ENCODE measurements at regions not wholly inside any gene's neighbourhood (a gene's known extent, or its start where the extent isn't known, plus 50 kb on each side); places are given as distances from the start of the nearest gene placed in this dataset.

DNA sequence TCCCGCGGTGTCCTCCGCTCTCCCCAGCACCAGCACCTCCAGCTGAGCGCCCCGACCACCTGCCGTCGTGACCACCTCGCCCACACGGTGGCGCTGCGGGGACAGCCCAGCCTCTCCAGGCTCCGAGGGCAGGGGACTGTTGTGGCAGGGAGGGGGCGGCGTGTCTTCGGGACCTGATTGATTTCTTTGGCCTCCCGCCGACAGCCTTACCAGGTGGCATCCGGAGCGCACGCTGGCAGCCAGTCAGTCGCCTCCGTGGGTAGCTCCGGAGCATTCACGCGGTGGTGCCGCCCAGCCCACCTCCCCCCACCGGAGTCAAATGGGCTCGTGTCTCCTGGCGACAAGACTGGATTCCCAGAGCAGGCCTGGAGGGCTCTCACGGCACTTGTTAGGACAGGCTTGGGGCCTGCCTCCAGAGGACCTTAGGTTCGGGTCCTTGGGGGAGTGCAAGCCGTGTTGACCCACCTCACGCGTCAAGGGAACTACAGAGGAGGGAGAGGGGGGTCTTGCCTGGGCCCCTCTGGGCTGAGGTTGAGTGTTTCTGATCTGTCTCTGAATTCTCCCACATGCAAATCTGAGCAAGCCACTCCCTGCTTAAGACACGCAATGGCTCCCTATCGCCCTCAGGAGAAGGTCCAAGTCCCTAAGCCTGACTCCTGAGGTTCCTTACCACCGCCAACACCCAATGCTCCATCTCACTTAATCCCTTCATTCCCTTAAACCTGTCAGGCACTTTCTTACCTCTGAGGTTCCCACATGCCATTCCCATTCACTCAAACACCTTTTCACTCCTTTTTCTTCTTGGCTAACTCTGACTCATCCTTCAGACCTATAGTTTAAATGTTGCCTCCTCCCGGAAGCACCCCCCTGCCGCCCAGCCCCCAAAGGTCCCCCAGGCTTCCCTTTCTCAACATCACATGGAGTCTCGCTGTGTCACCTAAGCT lies 51.2 kb upstream of the GGTA1 start (continued):
- TF ChIP-seq, protein P1, sequence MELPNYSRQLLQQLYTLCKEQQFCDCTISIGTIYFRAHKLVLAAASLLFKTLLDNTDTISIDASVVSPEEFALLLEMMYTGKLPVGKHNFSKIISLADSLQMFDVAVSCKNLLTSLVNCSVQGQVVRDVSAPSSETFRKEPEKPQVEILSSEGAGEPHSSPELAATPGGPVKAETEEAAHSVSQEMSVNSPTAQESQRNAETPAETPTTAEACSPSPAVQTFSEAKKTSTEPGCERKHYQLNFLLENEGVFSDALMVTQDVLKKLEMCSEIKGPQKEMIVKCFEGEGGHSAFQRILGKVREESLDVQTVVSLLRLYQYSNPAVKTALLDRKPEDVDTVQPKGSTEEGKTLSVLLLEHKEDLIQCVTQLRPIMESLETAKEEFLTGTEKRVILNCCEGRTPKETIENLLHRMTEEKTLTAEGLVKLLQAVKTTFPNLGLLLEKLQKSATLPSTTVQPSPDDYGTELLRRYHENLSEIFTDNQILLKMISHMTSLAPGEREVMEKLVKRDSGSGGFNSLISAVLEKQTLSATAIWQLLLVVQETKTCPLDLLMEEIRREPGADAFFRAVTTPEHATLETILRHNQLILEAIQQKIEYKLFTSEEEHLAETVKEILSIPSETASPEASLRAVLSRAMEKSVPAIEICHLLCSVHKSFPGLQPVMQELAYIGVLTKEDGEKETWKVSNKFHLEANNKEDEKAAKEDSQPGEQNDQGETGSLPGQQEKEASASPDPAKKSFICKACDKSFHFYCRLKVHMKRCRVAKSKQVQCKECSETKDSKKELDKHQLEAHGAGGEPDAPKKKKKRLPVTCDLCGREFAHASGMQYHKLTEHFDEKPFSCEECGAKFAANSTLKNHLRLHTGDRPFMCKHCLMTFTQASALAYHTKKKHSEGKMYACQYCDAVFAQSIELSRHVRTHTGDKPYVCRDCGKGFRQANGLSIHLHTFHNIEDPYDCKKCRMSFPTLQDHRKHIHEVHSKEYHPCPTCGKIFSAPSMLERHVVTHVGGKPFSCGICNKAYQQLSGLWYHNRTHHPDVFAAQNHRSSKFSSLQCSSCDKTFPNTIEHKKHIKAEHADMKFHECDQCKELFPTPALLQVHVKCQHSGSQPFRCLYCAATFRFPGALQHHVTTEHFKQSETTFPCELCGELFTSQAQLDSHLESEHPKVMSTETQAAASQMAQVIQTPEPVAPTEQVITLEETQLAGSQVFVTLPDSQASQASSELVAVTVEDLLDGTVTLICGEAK (IDR thresholded peaks at IDR 0.05): no peak
- TF ChIP-seq, protein P1 (CRISPR knock-in tag; IDR thresholded peaks at IDR 0.05): no peak
- TF ChIP-seq, protein P2, sequence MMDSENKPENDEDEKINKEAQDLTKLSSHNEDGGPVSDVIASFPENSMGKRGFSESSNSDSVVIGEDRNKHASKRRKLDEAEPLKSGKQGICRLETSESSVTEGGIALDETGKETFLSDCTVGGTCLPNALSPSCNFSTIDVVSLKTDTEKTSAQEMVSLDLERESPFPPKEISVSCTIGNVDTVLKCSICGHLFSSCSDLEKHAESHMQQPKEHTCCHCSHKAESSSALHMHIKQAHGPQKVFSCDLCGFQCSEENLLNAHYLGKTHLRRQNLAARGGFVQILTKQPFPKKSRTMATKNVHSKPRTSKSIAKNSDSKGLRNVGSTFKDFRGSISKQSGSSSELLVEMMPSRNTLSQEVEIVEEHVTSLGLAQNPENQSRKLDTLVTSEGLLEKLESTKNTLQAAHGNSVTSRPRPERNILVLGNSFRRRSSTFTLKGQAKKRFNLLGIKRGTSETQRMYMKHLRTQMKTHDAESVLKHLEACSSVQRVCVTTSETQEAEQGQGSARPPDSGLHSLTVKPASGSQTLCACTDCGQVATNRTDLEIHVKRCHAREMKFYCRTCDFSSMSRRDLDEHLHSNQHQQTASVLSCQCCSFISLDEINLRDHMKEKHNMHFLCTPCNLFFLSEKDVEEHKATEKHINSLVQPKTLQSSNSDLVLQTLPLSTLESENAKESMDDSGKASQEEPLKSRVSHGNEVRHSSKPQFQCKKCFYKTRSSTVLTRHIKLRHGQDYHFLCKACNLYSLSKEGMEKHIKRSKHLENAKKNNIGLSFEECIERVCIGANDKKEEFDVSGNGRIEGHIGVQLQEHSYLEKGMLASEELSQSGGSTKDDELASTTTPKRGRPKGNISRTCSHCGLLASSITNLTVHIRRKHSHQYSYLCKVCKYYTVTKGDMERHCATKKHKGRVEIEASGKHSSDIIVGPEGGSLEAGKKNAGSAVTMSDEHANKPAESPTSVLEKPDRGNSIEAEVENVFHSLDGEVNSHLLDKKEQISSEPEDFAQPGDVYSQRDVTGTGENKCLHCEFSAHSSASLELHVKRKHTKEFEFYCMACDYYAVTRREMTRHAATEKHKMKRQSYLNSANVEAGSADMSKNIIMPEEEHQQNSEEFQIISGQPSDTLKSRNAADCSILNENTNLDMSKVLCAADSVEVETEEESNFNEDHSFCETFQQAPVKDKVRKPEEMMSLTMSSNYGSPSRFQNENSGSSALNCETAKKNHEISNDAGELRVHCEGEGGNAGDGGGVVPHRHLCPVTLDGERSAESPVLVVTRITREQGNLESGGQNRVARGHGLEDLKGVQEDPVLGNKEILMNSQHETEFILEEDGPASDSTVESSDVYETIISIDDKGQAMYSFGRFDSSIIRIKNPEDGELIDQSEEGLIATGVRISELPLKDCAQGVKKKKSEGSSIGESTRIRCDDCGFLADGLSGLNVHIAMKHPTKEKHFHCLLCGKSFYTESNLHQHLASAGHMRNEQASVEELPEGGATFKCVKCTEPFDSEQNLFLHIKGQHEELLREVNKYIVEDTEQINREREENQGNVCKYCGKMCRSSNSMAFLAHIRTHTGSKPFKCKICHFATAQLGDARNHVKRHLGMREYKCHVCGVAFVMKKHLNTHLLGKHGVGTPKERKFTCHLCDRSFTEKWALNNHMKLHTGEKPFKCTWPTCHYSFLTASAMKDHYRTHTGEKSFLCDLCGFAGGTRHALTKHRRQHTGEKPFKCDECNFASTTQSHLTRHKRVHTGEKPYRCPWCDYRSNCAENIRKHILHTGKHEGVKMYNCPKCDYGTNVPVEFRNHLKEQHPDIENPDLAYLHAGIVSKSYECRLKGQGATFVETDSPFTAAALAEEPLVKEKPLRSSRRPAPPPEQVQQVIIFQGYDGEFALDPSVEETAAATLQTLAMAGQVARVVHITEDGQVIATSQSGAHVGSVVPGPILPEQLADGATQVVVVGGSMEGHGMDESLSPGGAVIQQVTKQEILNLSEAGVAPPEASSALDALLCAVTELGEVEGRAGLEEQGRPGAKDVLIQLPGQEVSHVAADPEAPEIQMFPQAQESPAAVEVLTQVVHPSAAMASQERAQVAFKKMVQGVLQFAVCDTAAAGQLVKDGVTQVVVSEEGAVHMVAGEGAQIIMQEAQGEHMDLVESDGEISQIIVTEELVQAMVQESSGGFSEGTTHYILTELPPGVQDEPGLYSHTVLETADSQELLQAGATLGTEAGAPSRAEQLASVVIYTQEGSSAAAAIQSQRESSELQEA (CRISPR knock-in tag; IDR thresholded peaks at IDR 0.05; ENCODE audit: not compliant biosample characterization): no peak
- TF ChIP-seq ZBTB1 (CRISPR knock-in tag; IDR thresholded peaks at IDR 0.05; ENCODE audit: borderline replicate concordance): no peak
- TF ChIP-seq ZNF652 (CRISPR knock-in tag; IDR thresholded peaks at IDR 0.05; ENCODE audit: borderline replicate concordance, low read depth): no peak
